H9 (cell line): ENCODE measurements at regions not wholly inside any gene's neighbourhood (a gene's known extent, or its start where the extent isn't known, plus 50 kb on each side); places are given as distances from the start of the nearest gene placed in this dataset.

Source experiments
- DNase-seq: peaks from one replicate; pipeline ENCODE4 v3.0.0-alpha.2; 2017
- H2AFZ ChIP-seq: one replicate; pipeline ENCODE4 v1.6.1; 2013; ENCODE audit warnings: mild to moderate bottlenecking, low read length, control low read depth, moderate library complexity
- H2AK5ac ChIP-seq: 2 replicates; pipeline ENCODE4 v1.6.1; 2013; ENCODE audit warnings: low read length, control low read depth, mixed read lengths; ENCODE audit not compliant: insufficient read length
- H2BK120ac ChIP-seq: one replicate; pipeline ENCODE4 v1.6.1; 2013; ENCODE audit warnings: low read depth, mild to moderate bottlenecking, low read length, control low read depth, inconsistent platforms; ENCODE audit not compliant: poor library complexity, severe bottlenecking
- H2BK12ac ChIP-seq: 2 replicates; pipeline ENCODE4 v1.6.1; 2013; ENCODE audit warnings: low read length, control low read depth, mixed read lengths, low read depth; ENCODE audit not compliant: insufficient read length
- H2BK15ac ChIP-seq: 2 replicates; pipeline ENCODE4 v1.6.1; 2013; ENCODE audit warnings: low read depth, low read length, control low read depth
- H2BK20ac ChIP-seq: one replicate; pipeline ENCODE4 v1.6.1; 2013; ENCODE audit warnings: low read depth, mild to moderate bottlenecking, low read length, control low read depth, inconsistent platforms; ENCODE audit not compliant: poor library complexity, severe bottlenecking
- H2BK5ac ChIP-seq: 2 replicates; pipeline ENCODE4 v1.6.1; 2013; ENCODE audit warnings: low read length, control low read depth, mixed read lengths; ENCODE audit not compliant: insufficient read length
- H3K14ac ChIP-seq: 2 replicates; pipeline ENCODE4 v1.6.1; 2013; ENCODE audit warnings: low read length, control low read depth; ENCODE audit not compliant: insufficient read depth
- H3K18ac ChIP-seq: 2 replicates; pipeline ENCODE4 v1.6.1; 2013; ENCODE audit warnings: low read depth, mild to moderate bottlenecking, mixed read lengths, low read length, control low read depth; ENCODE audit not compliant: insufficient read length
- H3K23ac ChIP-seq: 2 replicates; pipeline ENCODE4 v1.6.1; 2013; ENCODE audit warnings: low read length, control low read depth, mixed read lengths, low read depth; ENCODE audit not compliant: insufficient read length
- H3K23me2 ChIP-seq: 2 replicates; pipeline ENCODE4 v1.6.1; 2013; ENCODE audit warnings: low read depth, mild to moderate bottlenecking, mixed read lengths, low read length, control low read depth; ENCODE audit not compliant: insufficient read length, poor library complexity, severe bottlenecking
- H3K27ac ChIP-seq: 2 replicates; pipeline ENCODE4 v1.5.1; 2013; ENCODE audit warnings: low read length, control low read depth, mixed read lengths, low read depth; ENCODE audit not compliant: insufficient read length
- H3K27me3 ChIP-seq: 2 replicates; pipeline ENCODE4 v1.6.1; 2013; ENCODE audit warnings: low read length, control low read depth, inconsistent platforms; ENCODE audit not compliant: insufficient read depth
- H3K4ac ChIP-seq: 2 replicates; pipeline ENCODE4 v1.6.1; 2013; ENCODE audit warnings: low read depth, mild to moderate bottlenecking, control low read depth, inconsistent platforms, low read length, moderate library complexity
- H3K4me1 ChIP-seq: 2 replicates; pipeline ENCODE4 v1.6.1; 2013; ENCODE audit warnings: low read length, control low read depth, inconsistent platforms; ENCODE audit not compliant: insufficient read depth
- H3K4me2 ChIP-seq: 2 replicates; pipeline ENCODE4 v1.6.1; 2013; ENCODE audit warnings: low read length, control low read depth, mixed read lengths; ENCODE audit not compliant: insufficient read length, insufficient read depth
- H3K56ac ChIP-seq: 2 replicates; pipeline ENCODE4 v1.6.1; 2013; ENCODE audit warnings: low read depth, mild to moderate bottlenecking, mixed read lengths, low read length, control low read depth; ENCODE audit not compliant: insufficient read length
- H3K79me1 ChIP-seq: 2 replicates; pipeline ENCODE4 v1.6.1; 2013; ENCODE audit warnings: low read depth, mild to moderate bottlenecking, moderate library complexity, low read length, control low read depth, inconsistent platforms; ENCODE audit not compliant: insufficient read depth, poor library complexity, severe bottlenecking
- H3K79me2 ChIP-seq: 2 replicates; pipeline ENCODE4 v1.6.1; 2013; ENCODE audit warnings: low read length, control low read depth, inconsistent platforms; ENCODE audit not compliant: insufficient read depth
- H3K9ac ChIP-seq: 2 replicates; pipeline ENCODE4 v1.6.1; 2013; ENCODE audit warnings: low read length, control low read depth, mixed read lengths; ENCODE audit not compliant: insufficient read length; ENCODE audit errors: extremely low read depth
- H3K9me3 ChIP-seq: one replicate; pipeline ENCODE4 v1.6.1; 2013; ENCODE audit warnings: low read depth, low read length, inconsistent platforms; ENCODE audit not compliant: control insufficient read depth
- H3T11ph ChIP-seq: one replicate; pipeline ENCODE4 v1.6.1; 2013; ENCODE audit warnings: mild to moderate bottlenecking, low read length, control low read depth, inconsistent platforms
- H4K20me1 ChIP-seq: one replicate; pipeline ENCODE4 v1.6.1; 2013; ENCODE audit not compliant: control insufficient read depth, insufficient read length, insufficient read depth
- H4K5ac ChIP-seq: 2 replicates; pipeline ENCODE4 v1.6.1; 2013; ENCODE audit warnings: low read depth, mild to moderate bottlenecking, mixed read lengths, low read length, control low read depth; ENCODE audit not compliant: insufficient read length
- H4K8ac ChIP-seq: replicated peaks from 2 replicates; pipeline ENCODE4 v1.6.1; 2013; ENCODE audit warnings: low read length, control low read depth, mixed read lengths, low read depth; ENCODE audit not compliant: insufficient read length
- H4K91ac ChIP-seq: 2 replicates; pipeline ENCODE4 v1.6.1; 2013; ENCODE audit warnings: low read depth, mild to moderate bottlenecking, moderate library complexity, mixed read lengths, low read length, control low read depth; ENCODE audit not compliant: insufficient read length
- H3K27ac Mint-ChIP-seq, 3 experiments: 2 replicates in 2 of 3; 3 replicates in 1 of 3; pipeline ENCODE4 v1.8.0; 2020 to 2021; ENCODE audit warnings: mixed read lengths in 3 of 3, mild to moderate bottlenecking in 1 of 3, moderate library complexity in 1 of 3
- H3K27me3 Mint-ChIP-seq: 2 replicates; pipeline ENCODE4 v1.8.0; 2021; ENCODE audit warnings: low read depth, mild to moderate bottlenecking, moderate library complexity, mixed read lengths
- H3K36me3 Mint-ChIP-seq, 3 experiments: 2 replicates in 2 of 3; 3 replicates in 1 of 3; pipeline ENCODE4 v1.8.0; 2020 to 2021; ENCODE audit warnings: low read depth in 3 of 3, mixed read lengths in 3 of 3; ENCODE audit not compliant: insufficient read depth in 1 of 3
- H3K4me1 Mint-ChIP-seq, 2 experiments: 2 replicates each; pipeline ENCODE4 v1.8.0; 2020; ENCODE audit warnings: mixed read lengths in 2 of 2
- H3K4me3 Mint-ChIP-seq, 2 experiments: 2 replicates in 1 of 2; 3 replicates in 1 of 2; pipeline ENCODE4 v1.8.0; 2020 to 2021; ENCODE audit warnings: mild to moderate bottlenecking in 2 of 2, mixed read lengths in 2 of 2, moderate library complexity in 1 of 2
- H3K9me3 Mint-ChIP-seq, 2 experiments: 2 replicates in 1 of 2; 3 replicates in 1 of 2; pipeline ENCODE4 v1.8.0; 2020; ENCODE audit warnings: mild to moderate bottlenecking in 2 of 2, mixed read lengths in 2 of 2, moderate library complexity in 1 of 2
- CTCF ChIP-seq: fragments of 200-600 bp; sonication (generic); conservative IDR thresholded peaks from 3 replicates; pipeline ENCODE4 v1.8.0; 2021; ENCODE audit warnings: antibody characterized with exemption, mild to moderate bottlenecking
- WGBS: extraction: QIAGEN DNeasy Blood & Tissue Kit; methylation state at CpG from one replicate; pipeline ENCODE4 v1.1.7; 2013; ENCODE audit warnings: missing lambda C conversion rate, low lambda C conversion rate, mixed read lengths; ENCODE audit not compliant: insufficient read length; ENCODE audit errors: extremely low coverage; 5-methylcytosine and 5-hydroxymethylcytosine counted together

- peaks cover 6% of the 10 kb centered on the region; the same call in 1 of the 2 replicates for H3K4me1 ChIP-seq
- Mint-ChIP-seq H3K27me3 (no peaks in the 10 kb centered on the region; the same call in 1 of the 2 replicates), H3K4me1 (peaks cover 45 to 51% of the 10 kb centered on the region in 2 experiments), H3K9me3 (no peaks in the 10 kb centered on the region), H3K36me3 (no peaks in the 10 kb centered on the region), H3K27ac (no peak overlapping the region), H3K4me3 (no peak overlapping the region)
- H4K8ac ChIP-seq, result no peak overlapping the region
- no peak overlapping the region for H4K5ac ChIP-seq
- no peak for DNase-seq
- H3K27ac ChIP-seq, result no peak overlapping the region
- H2BK5ac ChIP-seq, result no peak overlapping the region
- no peak overlapping the region for H2BK15ac ChIP-seq
- H3K4me2 ChIP-seq, result no peak overlapping the region
- no peaks in the 10 kb centered on the region for H3K9me3 ChIP-seq
- H3K56ac ChIP-seq, result no peak overlapping the region
- WGBS, result no CpG with 5 or more reads among the region's 15 CpGs
- H2BK120ac ChIP-seq, result no peak overlapping the region
- no peak overlapping the region for H3T11ph ChIP-seq
- no peak overlapping the region for H3K14ac ChIP-seq
- no peaks in the 10 kb centered on the region for H3K23me2 ChIP-seq
- H2BK12ac ChIP-seq, result no peak overlapping the region
- H3K79me2 ChIP-seq, result no peaks in the 10 kb centered on the region
- no peak overlapping the region for H2AFZ ChIP-seq
- H4K20me1 ChIP-seq, result no peaks in the 10 kb centered on the region
- H3K27me3 ChIP-seq, result no peaks in the 10 kb centered on the region
- H2BK20ac ChIP-seq, result no peak overlapping the region
- TF ChIP-seq CTCF, result no peak
- H3K18ac ChIP-seq, result no peak overlapping the region
- no peak overlapping the region for H3K23ac ChIP-seq
- no peak overlapping the region for H2AK5ac ChIP-seq
- H3K79me1 ChIP-seq, result no peaks in the 10 kb centered on the region
- no peak overlapping the region for H4K91ac ChIP-seq
- no peak overlapping the region for H3K4ac ChIP-seq
- H3K9ac ChIP-seq, result no peak overlapping the region
Observed at GRCh38 chr16:87241137-87241771, 75.9 kb downstream of the C16orf95 start.
